ENCODE measurements at regions not wholly inside any gene's neighbourhood (a gene's known extent, or its start where the extent isn't known, plus 50 kb on each side); places are given as distances from the start of the nearest gene placed in this dataset.

- Histone ChIP-seq H3K36me3 (ENCODE audit: control insufficient read depth in 2 of 2, extremely low read depth in 1 of 2, insufficient read depth in 1 of 2, low read length in 1 of 2) (no peaks in the 10 kb centered on the region), H3K4me3 (ENCODE audit: control insufficient read depth in 1 of 2, extremely low read depth in 1 of 2, low read length in 1 of 2) (no peak overlapping the region), H3K9me3 (no peaks in the 10 kb centered on the region), H3K27me3 (replicated peaks in 1 of 2; ENCODE audit: control insufficient read depth in 2 of 2, extremely low read depth in 1 of 2, insufficient read depth in 2 of 2, low read length in 1 of 2) (no peaks in the 10 kb centered on the region), H3K27ac (ENCODE audit: low read length) (no peak overlapping the region), H3K4me1 (ENCODE audit: control insufficient read depth in 1 of 2, extremely low read depth in 1 of 2, insufficient read depth in 2 of 2, low read length in 2 of 2) (no peaks in the 10 kb centered on the region)
- Mint-ChIP-seq H3K36me3 (no peaks in the 10 kb centered on the region), H3K27me3 (peaks cover 0 to 5% of the 10 kb centered on the region in 2 donors), H3K27ac (no peak overlapping the region), H3K4me1 (no peaks in the 10 kb centered on the region), H3K4me3 (no peak overlapping the region), H3K9me3 (no peaks in the 10 kb centered on the region)
- 65% methylated on average over 2 of the region's 4 CpGs for WGBS (ENCODE audit: insufficient coverage)
- DNase-seq (no peak), ATAC-seq (replicated peaks in 1 of 4) (no peak)
- CTCF ChIA-PET, result no interaction called here
- POLR2A ChIA-PET, result no interaction called here
Measured at GRCh38 chr6:751765-752164, 58.8 kb upstream of the EXOC2 start.

GRCh38 chr6:747921-748320 lies 55.0 kb upstream of the EXOC2 start:
- Mint-ChIP-seq H3K4me1 (no peaks in the 10 kb centered on the region), H3K27me3 (peaks cover 0 to 9% of the 10 kb centered on the region in 2 donors), H3K27ac (no peak overlapping the region), H3K36me3 (no peaks in the 10 kb centered on the region), H3K9me3 (no peaks in the 10 kb centered on the region), H3K4me3 (no peak overlapping the region)
- H3K9me3 ChIP-seq, result no peaks in the 10 kb centered on the region
- no peaks in the 10 kb centered on the region for H3K36me3 ChIP-seq (ENCODE audit: control insufficient read depth in 2 of 2, extremely low read depth in 1 of 2, insufficient read depth in 1 of 2, low read length in 1 of 2)
- ATAC-seq (replicated peaks in 1 of 4) (no peak), DNase-seq (no peak)
- no CpG with 5 or more reads among the region's 4 CpGs for WGBS (ENCODE audit: insufficient coverage)
- H3K27me3 ChIP-seq (replicated peaks in 1 of 2; ENCODE audit: control insufficient read depth in 2 of 2, extremely low read depth in 1 of 2, insufficient read depth in 2 of 2, low read length in 1 of 2), result no peaks in the 10 kb centered on the region
- no peak overlapping the region for H3K27ac ChIP-seq (ENCODE audit: low read length)
- H3K4me1 ChIP-seq (ENCODE audit: control insufficient read depth in 1 of 2, extremely low read depth in 1 of 2, insufficient read depth in 2 of 2, low read length in 2 of 2), result no peaks in the 10 kb centered on the region
- H3K4me3 ChIP-seq (ENCODE audit: control insufficient read depth in 1 of 2, extremely low read depth in 1 of 2, low read length in 1 of 2), result no peak overlapping the region
- POLR2A ChIA-PET, result no interaction called here
- CTCF ChIA-PET, result no interaction called here

- peaks cover 0 to 9% of the 10 kb centered on the region in 2 donors for H3K27me3 Mint-ChIP-seq
- H3K9me3 Mint-ChIP-seq, result no peaks in the 10 kb centered on the region
- no peaks in the 10 kb centered on the region for H3K27me3 ChIP-seq (replicated peaks in 1 of 2; ENCODE audit: control insufficient read depth in 2 of 2, extremely low read depth in 1 of 2, insufficient read depth in 2 of 2, low read length in 1 of 2)
- no peak overlapping the region for H3K27ac ChIP-seq (ENCODE audit: low read length)
- POLR2A ChIA-PET, result no interaction called here
- H3K36me3 Mint-ChIP-seq, result no peaks in the 10 kb centered on the region
- H3K4me3 ChIP-seq (ENCODE audit: control insufficient read depth in 1 of 2, extremely low read depth in 1 of 2, low read length in 1 of 2), result no peak overlapping the region
- H3K36me3 ChIP-seq (ENCODE audit: control insufficient read depth in 2 of 2, extremely low read depth in 1 of 2, insufficient read depth in 1 of 2, low read length in 1 of 2), result no peaks in the 10 kb centered on the region
- H3K9me3 ChIP-seq, result no peaks in the 10 kb centered on the region
- H3K4me3 Mint-ChIP-seq, result no peak overlapping the region
- DNase-seq (no peak), ATAC-seq (replicated peaks in 1 of 4) (no peak)
- no peaks in the 10 kb centered on the region for H3K4me1 ChIP-seq (ENCODE audit: control insufficient read depth in 1 of 2, extremely low read depth in 1 of 2, insufficient read depth in 2 of 2, low read length in 2 of 2)
- CTCF ChIA-PET, result interaction anchor here in 1 of 2 donors (0.6 kb wide), 1 partner anchor 44 kb away, joined by 5 read pairs; no protein-coding TSS in a partner anchor
- WGBS (ENCODE audit: insufficient coverage), result 80% methylated on average over 1 of the region's 4 CpGs
- H3K27ac Mint-ChIP-seq, result no peak overlapping the region
- H3K4me1 Mint-ChIP-seq, result no peaks in the 10 kb centered on the region
Measured at GRCh38 chr6:747028-747427, 54.1 kb upstream of the EXOC2 start.

GRCh38 chr6:744666-745353 lies 51.9 kb upstream of the EXOC2 start:
- Histone ChIP-seq H3K27me3 (replicated peaks in 1 of 2; ENCODE audit: control insufficient read depth in 2 of 2, extremely low read depth in 1 of 2, insufficient read depth in 2 of 2, low read length in 1 of 2) (no peaks in the 10 kb centered on the region), H3K9me3 (no peaks in the 10 kb centered on the region), H3K4me3 (ENCODE audit: control insufficient read depth in 1 of 2, extremely low read depth in 1 of 2, low read length in 1 of 2) (no peak overlapping the region), H3K27ac (ENCODE audit: low read length) (no peak overlapping the region), H3K36me3 (ENCODE audit: control insufficient read depth in 2 of 2, extremely low read depth in 1 of 2, insufficient read depth in 1 of 2, low read length in 1 of 2) (no peaks in the 10 kb centered on the region), H3K4me1 (ENCODE audit: control insufficient read depth in 1 of 2, extremely low read depth in 1 of 2, insufficient read depth in 2 of 2, low read length in 2 of 2) (no peaks in the 10 kb centered on the region)
- CTCF ChIA-PET, result no interaction called here
- ATAC-seq (replicated peaks in 1 of 4) (no peak), DNase-seq (no peak)
- Mint-ChIP-seq H3K27me3 (peaks cover 0 to 9% of the 10 kb centered on the region in 2 donors), H3K9me3 (no peaks in the 10 kb centered on the region), H3K4me3 (no peak overlapping the region), H3K36me3 (no peaks in the 10 kb centered on the region), H3K4me1 (no peaks in the 10 kb centered on the region), H3K27ac (no peak overlapping the region)
- WGBS (ENCODE audit: insufficient coverage), result no CpG with 5 or more reads among the region's 7 CpGs
- POLR2A ChIA-PET, result no interaction called here

- Histone ChIP-seq H3K36me3 (ENCODE audit: control insufficient read depth in 2 of 2, extremely low read depth in 1 of 2, insufficient read depth in 1 of 2, low read length in 1 of 2) (no peaks in the 10 kb centered on the region), H3K27ac (ENCODE audit: low read length) (no peak overlapping the region), H3K9me3 (no peaks in the 10 kb centered on the region), H3K4me1 (ENCODE audit: control insufficient read depth in 1 of 2, extremely low read depth in 1 of 2, insufficient read depth in 2 of 2, low read length in 2 of 2) (no peaks in the 10 kb centered on the region), H3K4me3 (ENCODE audit: control insufficient read depth in 1 of 2, extremely low read depth in 1 of 2, low read length in 1 of 2) (no peak overlapping the region), H3K27me3 (replicated peaks in 1 of 2; ENCODE audit: control insufficient read depth in 2 of 2, extremely low read depth in 1 of 2, insufficient read depth in 2 of 2, low read length in 1 of 2) (no peaks in the 10 kb centered on the region)
- CTCF ChIA-PET, result no interaction called here
- H3K4me3 Mint-ChIP-seq, result no peak overlapping the region
- H3K36me3 Mint-ChIP-seq, result no peaks in the 10 kb centered on the region
- no CpG with 5 or more reads among the region's 4 CpGs for WGBS (ENCODE audit: insufficient coverage)
- no peak for ATAC-seq (replicated peaks in 1 of 4)
- no peak overlapping the region for H3K27ac Mint-ChIP-seq
- H3K9me3 Mint-ChIP-seq, result no peaks in the 10 kb centered on the region
- POLR2A ChIA-PET, result no interaction called here
- DNase-seq, result no peak
- H3K4me1 Mint-ChIP-seq, result no peaks in the 10 kb centered on the region
- peaks cover 3 to 8% of the 10 kb centered on the region in 2 donors for H3K27me3 Mint-ChIP-seq
Measured at GRCh38 chr6:743320-744096, 50.6 kb upstream of the EXOC2 start.
